ENCODE measurements at regions not wholly inside any gene's neighbourhood (a gene's known extent, or its start where the extent isn't known, plus 50 kb on each side); places are given as distances from the start of the nearest gene placed in this dataset.
A peak's percentile ranks its signal among the peaks of the same experiment; 100 is the strongest.

- no peak for TF ChIP-seq POLR2A (IDR thresholded peaks at IDR 0.05; ENCODE audit: low read length)
- no peak for TF ChIP-seq CTCF (IDR thresholded peaks at IDR 0.05)
- TF ChIP-seq EP300 (IDR thresholded peaks at IDR 0.05), result no peak; a peak in 1 of 5 replicates
- peak in 1 of 2 experiments; percentile 27; a peak in 2 of 5 replicates for TF ChIP-seq RAD21 (conservative IDR thresholded peaks at IDR 0.05 in 1 of 2, IDR thresholded peaks at IDR 0.05 in 1 of 2)
- peak; percentile 33; the same call in 2 of the 3 replicates for TF ChIP-seq SMC3 (IDR thresholded peaks at IDR 0.05)
- TF ChIP-seq USF2 (IDR thresholded peaks at IDR 0.05), result no peak
- TF ChIP-seq CEBPB (IDR thresholded peaks at IDR 0.05), result 0 out of 4 replicates have a peak, but pooled peaks of 1 of the 2 experiments have one; percentile 15
- TF ChIP-seq HES2 (IDR thresholded peaks at IDR 0.05), result no peak
- no peak for TF ChIP-seq HMGXB4 (CRISPR knock-in tag; IDR thresholded peaks at IDR 0.05; ENCODE audit: borderline replicate concordance)
Measured at GRCh38 chr2:226649871-226650660, 149.6 kb downstream of the IRS1 start.

All from A549 (cell line).